IMR-90 (cell line): ENCODE measurements at regions not wholly inside any gene's neighbourhood (a gene's known extent, or its start where the extent isn't known, plus 50 kb on each side); places are given as distances from the start of the nearest gene placed in this dataset.

Source experiments
- ATAC-seq: fragments of 200-7000 bp; cut with Tn5 transposase; 2 replicates; pipeline ENCODE4 v1.9.1; 2020; ENCODE audit warnings: low read depth, mild to moderate bottlenecking, moderate library complexity
- BruUV-seq: library from RNA; stranded (reverse); fragments of 400-500 nt; replicated peaks from 2 replicates; lab custom pipeline; 2021; lab: Mats Ljungman, UMichigan
- CTCF ChIA-PET: fragments of 300-600 bp; formaldehyde crosslinking; extraction: SDS; loops from one replicate; lab custom pipeline; 2021; ENCODE audit warnings: antibody characterized with exemption; lab: Yijun Ruan, JAX
- POLR2A ChIA-PET: fragments of 300-600 bp; sonication (Branson Sonifier 250); formaldehyde crosslinking; loops from one replicate; lab custom pipeline; 2022; ENCODE audit warnings: antibody characterized with exemption; ENCODE audit not compliant: unreplicated experiment; lab: Charles Lee
- DNase-seq: peaks from one replicate; pipeline ENCODE4 v3.0.0; 2013
- H2AFZ ChIP-seq: replicated peaks from 2 replicates; pipeline ENCODE3; 2013; ENCODE audit warnings: low read length, mild to moderate bottlenecking; ENCODE audit not compliant: poor library complexity
- H2AK5ac ChIP-seq: 2 replicates; pipeline ENCODE4 v1.6.1; 2013; ENCODE audit warnings: low read depth, low read length, inconsistent platforms
- H2AK9ac ChIP-seq: replicated peaks from 2 replicates; pipeline ENCODE3; 2013; ENCODE audit warnings: mild to moderate bottlenecking, low read depth, low read length, moderate library complexity; ENCODE audit not compliant: poor library complexity
- H2BK120ac ChIP-seq: 2 replicates; pipeline ENCODE4 v1.6.1; 2013; ENCODE audit warnings: low read depth, low read length, inconsistent platforms
- H2BK15ac ChIP-seq: 3 replicates; pipeline ENCODE4 v1.6.1; 2013; ENCODE audit warnings: low read depth, low read length, inconsistent platforms
- H2BK20ac ChIP-seq: 2 replicates; pipeline ENCODE4 v1.6.1; 2013; ENCODE audit warnings: low read depth, mild to moderate bottlenecking, inconsistent platforms, low read length, moderate library complexity
- H2BK5ac ChIP-seq: 2 replicates; pipeline ENCODE4 v1.6.1; 2013; ENCODE audit warnings: mild to moderate bottlenecking, low read depth, low read length, inconsistent platforms; ENCODE audit not compliant: poor library complexity, severe bottlenecking
- H3K14ac ChIP-seq: replicated peaks from 2 replicates; pipeline ENCODE4 v1.6.1; 2013; ENCODE audit warnings: low read depth, low read length, inconsistent platforms
- H3K18ac ChIP-seq: 2 replicates; pipeline ENCODE4 v1.6.1; 2013; ENCODE audit warnings: low read depth, low read length, control low read depth
- H3K23ac ChIP-seq: 2 replicates; pipeline ENCODE4 v1.6.1; 2013; ENCODE audit warnings: low read depth, low read length, inconsistent platforms
- H3K27ac ChIP-seq: 2 replicates; pipeline ENCODE4 v1.5.1; 2013; ENCODE audit warnings: mild to moderate bottlenecking, control low read depth, low read length; ENCODE audit not compliant: insufficient read depth
- H3K27me3 ChIP-seq: 2 replicates; pipeline ENCODE4 v1.6.1; 2013; ENCODE audit warnings: low read length; ENCODE audit not compliant: control insufficient read depth, insufficient read depth
- H3K36me3 ChIP-seq: 2 replicates; pipeline ENCODE4 v1.6.1; 2013; ENCODE audit warnings: low read length, mixed read lengths; ENCODE audit not compliant: control insufficient read depth, insufficient read depth
- H3K4ac ChIP-seq: 2 replicates; pipeline ENCODE4 v1.6.1; 2013; ENCODE audit warnings: low read depth, low read length, inconsistent platforms
- H3K4me1 ChIP-seq: 2 replicates; pipeline ENCODE4 v1.6.1; 2013; ENCODE audit warnings: low read length, mixed read lengths; ENCODE audit not compliant: control insufficient read depth, insufficient read depth
- H3K4me2 ChIP-seq: 2 replicates; pipeline ENCODE4 v1.6.1; 2013; ENCODE audit warnings: low read depth, mild to moderate bottlenecking, control low read depth, low read length, moderate library complexity
- H3K4me3 ChIP-seq: 2 replicates; pipeline ENCODE4 v1.5.1; 2013; ENCODE audit warnings: low read depth, mild to moderate bottlenecking, control low read depth, low read length, moderate library complexity; ENCODE audit not compliant: insufficient read depth
- H3K56ac ChIP-seq: 2 replicates; pipeline ENCODE4 v1.6.1; 2013; ENCODE audit warnings: low read length, inconsistent platforms; ENCODE audit not compliant: insufficient read depth; ENCODE audit errors: extremely low read depth
- H3K79me1 ChIP-seq, 2 experiments: 2 replicates each; pipeline ENCODE4 v1.6.1; 2013; ENCODE audit warnings: low read length in 2 of 2, inconsistent platforms in 1 of 2, low read depth in 1 of 2
- H3K9ac ChIP-seq: 2 replicates; pipeline ENCODE4 v1.6.1; 2013; ENCODE audit warnings: low read depth, low read length, control low read depth
- H3K9me1 ChIP-seq: 2 replicates; pipeline ENCODE4 v1.6.1; 2013; ENCODE audit warnings: low read length, inconsistent platforms; ENCODE audit not compliant: insufficient read depth
- H3K9me3 ChIP-seq: 2 replicates; pipeline ENCODE4 v1.6.1; 2013; ENCODE audit warnings: low read length; ENCODE audit not compliant: control insufficient read depth, insufficient read depth
- H4K20me1 ChIP-seq: 2 replicates; pipeline ENCODE4 v1.6.1; 2013; ENCODE audit warnings: low read length, inconsistent platforms; ENCODE audit not compliant: insufficient read depth
- H4K5ac ChIP-seq: 2 replicates; pipeline ENCODE4 v1.6.1; 2013; ENCODE audit warnings: mild to moderate bottlenecking, low read depth, low read length, control low read depth
- H4K8ac ChIP-seq, 2 experiments: 2 replicates each; pipeline ENCODE4 v1.6.1; 2013; ENCODE audit warnings: low read depth in 2 of 2, low read length in 2 of 2, control low read depth in 1 of 2, inconsistent platforms in 1 of 2
- H4K91ac ChIP-seq: 2 replicates; pipeline ENCODE4 v1.6.1; 2013; ENCODE audit warnings: low read depth, low read length, inconsistent platforms; ENCODE audit not compliant: insufficient read depth
- BHLHE40 ChIP-seq: fragments of 150-350 bp; IDR thresholded peaks from 2 replicates; pipeline ENCODE4 v1.6.1; 2016; ENCODE audit warnings: mild to moderate bottlenecking, low read depth, low read length
- CEBPB ChIP-seq: IDR thresholded peaks from 2 replicates; pipeline ENCODE4 v1.6.1; 2012; ENCODE audit warnings: low read depth, low read length, improper control_type of control experiment
- CHD1 ChIP-seq: IDR thresholded peaks from 2 replicates; pipeline ENCODE4 v1.6.1; 2012; ENCODE audit warnings: low read depth, low read length, improper control_type of control experiment
- CTCF ChIP-seq: conservative IDR thresholded peaks from 2 replicates; pipeline ENCODE4 v1.5.1; 2012; ENCODE audit warnings: mild to moderate bottlenecking, low read depth, low read length, improper control_type of control experiment
- FOS ChIP-seq: fragments of 150-350 bp; IDR thresholded peaks from 2 replicates; pipeline ENCODE4 v1.6.1; 2016; ENCODE audit warnings: low read depth, low read length
- MAFK ChIP-seq: IDR thresholded peaks from 2 replicates; pipeline ENCODE4 v1.6.1; 2012; ENCODE audit warnings: low read depth, low read length, improper control_type of control experiment
- MAZ ChIP-seq: IDR thresholded peaks from 2 replicates; pipeline ENCODE4 v1.6.1; 2012; ENCODE audit warnings: low read depth, mild to moderate bottlenecking, low read length, improper control_type of control experiment, moderate library complexity, borderline replicate concordance
- MXI1 ChIP-seq: IDR thresholded peaks from 2 replicates; pipeline ENCODE4 v1.6.1; 2012; ENCODE audit warnings: low read depth, mild to moderate bottlenecking, low read length, moderate library complexity, borderline replicate concordance
- NFE2L2 ChIP-seq: fragments of 150-350 bp; IDR thresholded peaks from 2 replicates; pipeline ENCODE4 v1.6.1; 2016; ENCODE audit warnings: low read depth, mild to moderate bottlenecking, low read length
- POLR2A ChIP-seq: IDR thresholded peaks from 2 replicates; pipeline ENCODE4 v1.6.1; 2012; ENCODE audit warnings: mild to moderate bottlenecking, low read depth, low read length
- RAD21 ChIP-seq: IDR thresholded peaks from 2 replicates; pipeline ENCODE4 v1.6.1; 2012; ENCODE audit warnings: low read length, improper control_type of control experiment
- RCOR1 ChIP-seq: IDR thresholded peaks from 2 replicates; pipeline ENCODE4 v1.6.1; 2012; ENCODE audit warnings: mild to moderate bottlenecking, low read length, improper control_type of control experiment; ENCODE audit not compliant: insufficient replicate concordance
- RFX5 ChIP-seq: IDR thresholded peaks from 2 replicates; pipeline ENCODE4 v1.8.0; 2012; ENCODE audit warnings: low read depth, mild to moderate bottlenecking, low read length, moderate library complexity
- SMC3 ChIP-seq: fragments of 150-350 bp; IDR thresholded peaks from 2 replicates; pipeline ENCODE4 v1.6.1; 2016; ENCODE audit warnings: low read depth, mild to moderate bottlenecking, antibody characterized with exemption, low read length, moderate library complexity
- WGBS, 2 experiments: methylation state at CpG; one replicate each; pipeline versions ENCODE4 v1.1.5 to v1.1.7; 2013; ENCODE audit warnings: missing lambda C conversion rate in 2 of 2; ENCODE audit not compliant: insufficient read length in 1 of 2; ENCODE audit errors: extremely low coverage in 2 of 2; 5-methylcytosine and 5-hydroxymethylcytosine counted together
- dilution Hi-C: fragments of 300-500 bp; cut with HindIII; formaldehyde crosslinking; loops from one replicate; pipeline ENCODE4 v1.14.3; 2018; ENCODE audit warnings: low sequenced_read_pairs; ENCODE audit not compliant: unreplicated experiment
- in situ Hi-C: fragments of 300-500 bp; cut with MboI; formaldehyde crosslinking; loops from 3 replicates; pipeline ENCODE4 v1.14.3; 2019; ENCODE audit warnings: low sequenced_read_pairs, inconsistent platforms, mixed read lengths
- intact Hi-C: fragments of 100-400 bp; cut with micrococcal nuclease; formaldehyde crosslinking; loops from 2 replicates; pipeline ENCODE4 v1.10.0; 2022
- TF ChIP-seq, protein P1 (sequence below): fragments of 150-350 bp; IDR thresholded peaks from 2 replicates; pipeline ENCODE4 v1.6.1; 2016; ENCODE audit warnings: low read depth, mild to moderate bottlenecking, low read length, moderate library complexity, borderline replicate concordance
- TF ChIP-seq, protein P2 (sequence below): fragments of 150-350 bp; IDR thresholded peaks from 2 replicates; pipeline ENCODE4 v1.6.1; 2017; ENCODE audit warnings: mild to moderate bottlenecking, antibody characterized with exemption, low read length, low read depth

GRCh38 chr6:91560409-91560808 is 973.5 kb upstream of the MAP3K7 start:
- WGBS, 2 experiments: no CpG with 5 or more reads among the region's 3 CpGs
- H3K9me1 ChIP-seq: no peaks in the 10 kb centered on the region
- in situ Hi-C loops (no loop called here), dilution Hi-C loops (no loop called here), intact Hi-C loops (loop anchor here (10.0 kb wide), 1 partner anchor 226 kb away; no protein-coding TSS in a partner anchor)
- no peaks in the 10 kb centered on the region for H3K79me1 ChIP-seq
- BruUV-seq: no TSS peak
- no peak overlapping the region for H2BK20ac ChIP-seq
- no peak overlapping the region for H3K4me3 ChIP-seq
- ATAC-seq: no peak
- H3K36me3 ChIP-seq: no peaks in the 10 kb centered on the region
- no peaks in the 10 kb centered on the region for H3K27me3 ChIP-seq
- H3K27ac ChIP-seq: no peak overlapping the region
- no peak overlapping the region for H2AFZ ChIP-seq
- no peak for DNase-seq
- no peak overlapping the region for H2BK15ac ChIP-seq
- no peak overlapping the region for H2AK9ac ChIP-seq
- H2BK120ac ChIP-seq: no peak overlapping the region
- no peak overlapping the region for H3K9ac ChIP-seq
- H3K23ac ChIP-seq: no peak overlapping the region
- peaks cover 6% of the 10 kb centered on the region for H3K4me1 ChIP-seq
- H3K9me3 ChIP-seq: peaks cover 5% of the 10 kb centered on the region
- no peak overlapping the region for H4K5ac ChIP-seq
- H4K20me1 ChIP-seq: no peaks in the 10 kb centered on the region
- H4K8ac ChIP-seq: no peak overlapping the region
- no peak overlapping the region for H3K14ac ChIP-seq
- CTCF ChIA-PET: interaction anchor here (1.0 kb wide), 1 partner anchor 231 kb away, joined by 3 read pairs; no protein-coding TSS in a partner anchor
- TF ChIP-seq MAFK (no peak), SMC3 (no peak), MXI1 (no peak), MAZ (no peak), NFE2L2 (no peak), CHD1 (no peak), RAD21 (no peak), RCOR1 (no peak), POLR2A (no peak), CTCF (no peak), CEBPB (no peak), RFX5 (no peak), BHLHE40 (no peak), FOS (no peak)
- TF ChIP-seq, protein P1, sequence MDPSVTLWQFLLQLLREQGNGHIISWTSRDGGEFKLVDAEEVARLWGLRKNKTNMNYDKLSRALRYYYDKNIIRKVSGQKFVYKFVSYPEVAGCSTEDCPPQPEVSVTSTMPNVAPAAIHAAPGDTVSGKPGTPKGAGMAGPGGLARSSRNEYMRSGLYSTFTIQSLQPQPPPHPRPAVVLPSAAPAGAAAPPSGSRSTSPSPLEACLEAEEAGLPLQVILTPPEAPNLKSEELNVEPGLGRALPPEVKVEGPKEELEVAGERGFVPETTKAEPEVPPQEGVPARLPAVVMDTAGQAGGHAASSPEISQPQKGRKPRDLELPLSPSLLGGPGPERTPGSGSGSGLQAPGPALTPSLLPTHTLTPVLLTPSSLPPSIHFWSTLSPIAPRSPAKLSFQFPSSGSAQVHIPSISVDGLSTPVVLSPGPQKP: no peak
- TF ChIP-seq, protein P2, sequence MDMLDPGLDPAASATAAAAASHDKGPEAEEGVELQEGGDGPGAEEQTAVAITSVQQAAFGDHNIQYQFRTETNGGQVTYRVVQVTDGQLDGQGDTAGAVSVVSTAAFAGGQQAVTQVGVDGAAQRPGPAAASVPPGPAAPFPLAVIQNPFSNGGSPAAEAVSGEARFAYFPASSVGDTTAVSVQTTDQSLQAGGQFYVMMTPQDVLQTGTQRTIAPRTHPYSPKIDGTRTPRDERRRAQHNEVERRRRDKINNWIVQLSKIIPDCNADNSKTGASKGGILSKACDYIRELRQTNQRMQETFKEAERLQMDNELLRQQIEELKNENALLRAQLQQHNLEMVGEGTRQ: no peak
- H3K18ac ChIP-seq: no peak overlapping the region
- H2AK5ac ChIP-seq: no peak overlapping the region
- POLR2A ChIA-PET: no interaction called here
- H3K4ac ChIP-seq: no peak overlapping the region
- no peak overlapping the region for H3K56ac ChIP-seq
- no peak overlapping the region for H4K91ac ChIP-seq
- no peak overlapping the region for H2BK5ac ChIP-seq
- no peak overlapping the region for H3K4me2 ChIP-seq
